Activated CD8-positive, alpha-beta T cell treated with anti-CD3 and anti-CD28 coated beads, Interleukin-2, amount 10 ng/mL, durations not matched to agents 7 days and 5 days (primary cell): ENCODE measurements at regions not wholly inside any gene's neighbourhood (a gene's known extent, or its start where the extent isn't known, plus 50 kb on each side); places are given as distances from the start of the nearest gene placed in this dataset.

Experiments
- ATAC-seq: fragments of 150-1000 bp; cut with Tn5 transposase; one replicate; pipeline ENCODE4 v1.10.0; 2021; ENCODE audit warnings: moderate library complexity
- CTCF ChIA-PET: fragments of 350-600 bp; sonication (Branson Sonifier 250); formaldehyde crosslinking; loops from one replicate; lab custom pipeline; 2021; ENCODE audit warnings: antibody characterized with exemption; lab: Charles Lee
- POLR2A ChIA-PET: fragments of 350-600 bp; sonication (Branson Sonifier 250); formaldehyde crosslinking; loops from one replicate; lab custom pipeline; 2021; ENCODE audit warnings: antibody characterized with exemption; lab: Charles Lee
- DNase-seq: peaks from one replicate; pipeline ENCODE4 v3.0.0-alpha.2; 2020
- H3K27ac Mint-ChIP-seq: one replicate; pipeline ENCODE4 v1.8.0; 2021; ENCODE audit warnings: mild to moderate bottlenecking, mixed read lengths
- H3K27me3 Mint-ChIP-seq: one replicate; pipeline ENCODE4 v1.8.0; 2021; ENCODE audit warnings: low read depth, mixed read lengths
- H3K36me3 Mint-ChIP-seq: one replicate; pipeline ENCODE4 v1.8.0; 2021; ENCODE audit warnings: low read depth, mixed read lengths
- H3K4me1 Mint-ChIP-seq: one replicate; pipeline ENCODE4 v1.8.0; 2021; ENCODE audit warnings: low read depth, mixed read lengths
- H3K4me3 Mint-ChIP-seq: one replicate; pipeline ENCODE4 v1.8.0; 2021; ENCODE audit warnings: mild to moderate bottlenecking, mixed read lengths
- H3K9me3 Mint-ChIP-seq: one replicate; pipeline ENCODE4 v1.8.0; 2022; ENCODE audit warnings: mixed read lengths; ENCODE audit not compliant: insufficient read depth

- Mint-ChIP-seq H3K4me1 (no peaks in the 10 kb centered on the region), H3K27ac (no peak overlapping the region)
Measured at GRCh38 chr5:120788481-120788880, 324.4 kb downstream of the PRR16 start.

DNA sequence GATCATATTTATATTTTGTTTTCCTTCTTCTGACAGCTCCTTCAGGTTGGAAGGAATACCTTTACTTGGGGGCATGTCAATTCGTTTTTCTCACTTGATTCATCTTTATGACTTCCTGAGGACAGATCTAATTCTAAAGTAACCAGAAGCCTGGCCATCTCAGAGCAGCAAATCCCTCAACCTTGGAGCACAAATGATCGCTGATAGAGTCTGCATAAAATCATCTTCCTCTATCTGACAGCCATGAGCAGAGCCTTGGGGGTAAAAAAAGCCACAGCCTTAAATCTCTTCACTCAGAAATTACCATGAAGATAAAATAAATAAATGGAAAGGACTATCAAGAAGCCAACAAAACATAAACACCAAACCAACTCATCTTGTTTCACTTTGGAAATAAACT lies 325.8 kb downstream of the PRR16 start:
- H3K4me1 Mint-ChIP-seq: no peaks in the 10 kb centered on the region
- H3K9me3 Mint-ChIP-seq: peaks cover 5% of the 10 kb centered on the region
- H3K27me3 Mint-ChIP-seq: no peaks in the 10 kb centered on the region
- H3K4me3 Mint-ChIP-seq: no peak overlapping the region
- ChIA-PET POLR2A (no interaction called here), CTCF (no interaction called here)
- H3K36me3 Mint-ChIP-seq: no peaks in the 10 kb centered on the region
- ATAC-seq (no peak), DNase-seq (no peak)
- no peak overlapping the region for H3K27ac Mint-ChIP-seq

More at GRCh38 chr5:120788481-120788880, 324.4 kb downstream of the PRR16 start:
- ATAC-seq: no peak
- H3K9me3 Mint-ChIP-seq: peaks cover 4% of the 10 kb centered on the region
- POLR2A ChIA-PET: no interaction called here
- H3K36me3 Mint-ChIP-seq: no peaks in the 10 kb centered on the region
- CTCF ChIA-PET: no interaction called here
- H3K4me3 Mint-ChIP-seq: no peak overlapping the region
- DNase-seq: no peak
- no peaks in the 10 kb centered on the region for H3K27me3 Mint-ChIP-seq

DNA sequence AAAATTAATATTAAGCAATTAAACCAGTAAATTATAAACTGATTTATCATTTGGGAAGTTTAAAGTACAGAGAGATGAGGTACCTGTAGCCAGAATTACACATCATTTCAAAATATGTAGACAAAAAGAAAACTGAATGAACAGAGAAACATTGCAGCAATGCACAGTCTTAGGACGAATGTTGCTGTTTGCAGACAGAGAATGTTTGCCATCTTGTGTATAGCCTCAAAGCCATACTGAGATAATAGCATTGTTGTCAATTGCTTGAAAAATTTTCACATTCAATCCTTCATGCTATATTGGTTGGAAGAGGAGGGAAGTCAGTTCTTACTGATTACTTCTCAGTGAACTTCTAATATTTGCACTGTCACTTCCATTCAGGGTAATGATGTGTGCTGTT lies 326.2 kb downstream of the PRR16 start:
- ChIA-PET POLR2A (no interaction called here), CTCF (no interaction called here)
- Mint-ChIP-seq H3K4me1 (no peaks in the 10 kb centered on the region), H3K27me3 (no peaks in the 10 kb centered on the region), H3K4me3 (no peak overlapping the region), H3K27ac (no peak overlapping the region), H3K36me3 (no peaks in the 10 kb centered on the region), H3K9me3 (peaks cover 5% of the 10 kb centered on the region)
- ATAC-seq: no peak
- no peak for DNase-seq

DNA sequence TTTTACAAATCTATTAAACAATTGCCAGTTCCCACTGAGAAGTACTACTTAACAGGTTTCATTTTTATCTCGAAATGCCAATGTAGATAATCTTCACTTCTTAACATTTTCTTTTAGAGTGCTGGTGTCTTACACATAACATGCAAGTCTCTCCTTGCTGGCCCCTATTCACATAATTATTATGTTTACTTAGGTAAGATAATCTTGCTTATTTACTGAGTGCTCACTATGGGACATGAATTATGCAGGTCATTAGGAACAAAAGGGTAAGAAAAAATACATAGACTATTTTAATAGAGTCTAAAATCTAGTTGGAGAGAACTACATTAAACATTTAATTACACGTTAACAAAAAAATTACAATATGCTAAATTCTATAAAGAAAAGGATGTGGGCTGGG lies 328.4 kb downstream of the PRR16 start:
- Mint-ChIP-seq H3K4me3 (no peak overlapping the region), H3K27ac (no peak overlapping the region), H3K36me3 (no peaks in the 10 kb centered on the region), H3K9me3 (peaks cover 5% of the 10 kb centered on the region), H3K27me3 (no peaks in the 10 kb centered on the region), H3K4me1 (no peaks in the 10 kb centered on the region)
- ATAC-seq (no peak), DNase-seq (no peak)
- ChIA-PET POLR2A (no interaction called here), CTCF (no interaction called here)

GRCh38 chr5:120794121-120794520 lies 330.0 kb downstream of the PRR16 start:
- Mint-ChIP-seq H3K27me3 (no peaks in the 10 kb centered on the region), H3K27ac (no peak overlapping the region), H3K4me1 (no peaks in the 10 kb centered on the region), H3K9me3 (peaks cover 5% of the 10 kb centered on the region), H3K36me3 (no peaks in the 10 kb centered on the region), H3K4me3 (no peak overlapping the region)
- ChIA-PET POLR2A (no interaction called here), CTCF (no interaction called here)
- no peak for ATAC-seq
- no peak for DNase-seq

GRCh38 chr5:120803282-120803681 lies 339.2 kb downstream of the PRR16 start:
- H3K4me1 Mint-ChIP-seq: no peaks in the 10 kb centered on the region
- POLR2A ChIA-PET: no interaction called here
- CTCF ChIA-PET: no interaction called here
- no peak overlapping the region for H3K27ac Mint-ChIP-seq
- H3K9me3 Mint-ChIP-seq: no peaks in the 10 kb centered on the region
- no peaks in the 10 kb centered on the region for H3K36me3 Mint-ChIP-seq
- DNase-seq (no peak), ATAC-seq (no peak)
- H3K27me3 Mint-ChIP-seq: no peaks in the 10 kb centered on the region
- H3K4me3 Mint-ChIP-seq: no peak overlapping the region

- Mint-ChIP-seq H3K27me3 (no peaks in the 10 kb centered on the region), H3K4me3 (no peak overlapping the region), H3K36me3 (no peaks in the 10 kb centered on the region), H3K9me3 (no peaks in the 10 kb centered on the region), H3K27ac (no peak overlapping the region), H3K4me1 (no peaks in the 10 kb centered on the region)
- ATAC-seq (no peak), DNase-seq (no peak)
- POLR2A ChIA-PET: no interaction called here
- CTCF ChIA-PET: no interaction called here
Measured at GRCh38 chr5:120805131-120805530, 341.0 kb downstream of the PRR16 start.

DNA sequence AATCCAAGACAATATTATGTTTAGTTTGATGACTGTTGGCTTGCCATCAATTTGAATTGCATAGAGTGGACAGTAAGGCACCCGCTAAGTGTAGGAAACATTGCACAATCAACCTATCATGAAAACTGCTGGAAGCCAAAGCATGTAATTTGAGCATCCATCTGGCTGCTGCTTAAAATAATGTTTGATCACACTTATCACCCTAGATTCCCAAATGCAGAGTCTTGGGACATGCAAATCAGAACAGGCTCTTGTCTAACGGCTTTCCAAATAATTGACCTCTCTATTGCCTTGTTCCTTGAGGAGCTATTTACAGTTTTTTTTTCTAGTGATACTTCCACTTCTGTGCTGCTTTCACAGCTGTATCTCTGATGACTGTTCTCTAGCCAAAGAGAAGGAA lies 342.1 kb downstream of the PRR16 start:
- H3K27ac Mint-ChIP-seq: no peak overlapping the region
- POLR2A ChIA-PET: no interaction called here

GRCh38 chr5:120808135-120808534 lies 344.0 kb downstream of the PRR16 start:
- ChIA-PET POLR2A (no interaction called here), CTCF (no interaction called here)
- DNase-seq (no peak), ATAC-seq (no peak)
- Mint-ChIP-seq H3K9me3 (no peaks in the 10 kb centered on the region), H3K27me3 (no peaks in the 10 kb centered on the region), H3K4me1 (no peaks in the 10 kb centered on the region), H3K4me3 (no peak overlapping the region), H3K27ac (no peak overlapping the region), H3K36me3 (no peaks in the 10 kb centered on the region)

More for the DNA sequence above, 342.1 kb downstream of the PRR16 start:
- CTCF ChIA-PET: no interaction called here
- no peaks in the 10 kb centered on the region for H3K9me3 Mint-ChIP-seq
- H3K27me3 Mint-ChIP-seq: no peaks in the 10 kb centered on the region
- no peaks in the 10 kb centered on the region for H3K36me3 Mint-ChIP-seq
- H3K4me1 Mint-ChIP-seq: no peaks in the 10 kb centered on the region
- DNase-seq (no peak), ATAC-seq (no peak)
- H3K4me3 Mint-ChIP-seq: no peak overlapping the region

- Mint-ChIP-seq H3K27ac (no peak overlapping the region), H3K36me3 (no peaks in the 10 kb centered on the region), H3K4me3 (no peak overlapping the region), H3K4me1 (no peaks in the 10 kb centered on the region), H3K9me3 (no peaks in the 10 kb centered on the region), H3K27me3 (no peaks in the 10 kb centered on the region)
- ATAC-seq (no peak), DNase-seq (no peak)
- POLR2A ChIA-PET: no interaction called here
- CTCF ChIA-PET: no interaction called here
Measured at GRCh38 chr5:120808606-120809005, 344.5 kb downstream of the PRR16 start.

- POLR2A ChIA-PET: no interaction called here
- ATAC-seq (no peak), DNase-seq (no peak)
- Mint-ChIP-seq H3K4me1 (no peaks in the 10 kb centered on the region), H3K27me3 (no peaks in the 10 kb centered on the region), H3K9me3 (peaks cover 5% of the 10 kb centered on the region), H3K36me3 (no peaks in the 10 kb centered on the region), H3K4me3 (no peak overlapping the region), H3K27ac (no peak overlapping the region)
- CTCF ChIA-PET: no interaction called here
Measured at GRCh38 chr5:120813551-120813950, 349.5 kb downstream of the PRR16 start.

- ATAC-seq (no peak), DNase-seq (no peak)
- no peak overlapping the region for H3K27ac Mint-ChIP-seq
- H3K27me3 Mint-ChIP-seq: no peaks in the 10 kb centered on the region
- H3K4me1 Mint-ChIP-seq: no peaks in the 10 kb centered on the region
- H3K9me3 Mint-ChIP-seq: peaks cover 10% of the 10 kb centered on the region
- CTCF ChIA-PET: no interaction called here
- no peaks in the 10 kb centered on the region for H3K36me3 Mint-ChIP-seq
- H3K4me3 Mint-ChIP-seq: no peak overlapping the region
- POLR2A ChIA-PET: no interaction called here
Measured at GRCh38 chr5:120817044-120817985, 353.2 kb downstream of the PRR16 start.
